ENCODE measurements at regions not wholly inside any gene's neighbourhood (a gene's known extent, or its start where the extent isn't known, plus 50 kb on each side); places are given as distances from the start of the nearest gene placed in this dataset.

DNA sequence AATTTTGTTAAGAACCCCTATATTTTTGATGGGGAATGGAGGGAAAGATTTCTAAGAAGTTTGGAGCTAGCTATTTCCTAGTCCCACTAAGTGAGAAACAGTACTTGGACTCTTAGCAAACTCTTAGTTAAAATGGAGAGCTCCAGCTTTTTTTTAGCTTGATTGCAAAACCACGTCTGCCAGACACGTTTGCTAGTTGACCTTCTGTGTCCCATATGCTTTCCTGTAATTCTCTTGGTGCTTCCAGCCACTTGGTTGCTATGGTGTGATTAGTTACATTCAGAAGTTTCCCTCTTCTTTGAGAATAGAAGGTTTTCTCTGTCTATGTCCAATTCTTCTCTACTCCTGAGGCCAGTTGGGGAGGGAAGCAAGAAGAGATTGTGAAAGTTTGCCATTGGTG lies 417.0 kb upstream of the TLE4 start (continued):
- TF ChIP-seq SP2 (IDR thresholded peaks at IDR 0.05; ENCODE audit: low read length), result no peak
- no peak for TF ChIP-seq CHD1 (IDR thresholded peaks at IDR 0.05; ENCODE audit: low read depth, low read length)
- no peak for TF ChIP-seq JUN (IDR thresholded peaks at IDR 0.05; ENCODE audit: low read depth, low read length)
- no peak for TF ChIP-seq RXRA (IDR thresholded peaks at IDR 0.05; ENCODE audit: insufficient read depth, low read depth, low read length)
- no peak for TF ChIP-seq HDAC2 (IDR thresholded peaks at IDR 0.05; ENCODE audit: borderline replicate concordance in 1 of 2, low read depth in 2 of 2, low read length in 2 of 2)
- no peak for TF ChIP-seq EZH2 (IDR thresholded peaks at IDR 0.05; ENCODE audit: low read depth, low read length, severe bottlenecking)
- TF ChIP-seq TBP (IDR thresholded peaks at IDR 0.05; ENCODE audit: low read depth, low read length), result no peak
- no peak for TF ChIP-seq TAF1 (IDR thresholded peaks at IDR 0.05; ENCODE audit: low read depth, low read length)
- TF ChIP-seq, protein P1, sequence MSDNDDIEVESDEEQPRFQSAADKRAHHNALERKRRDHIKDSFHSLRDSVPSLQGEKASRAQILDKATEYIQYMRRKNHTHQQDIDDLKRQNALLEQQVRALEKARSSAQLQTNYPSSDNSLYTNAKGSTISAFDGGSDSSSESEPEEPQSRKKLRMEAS (IDR thresholded peaks at IDR 0.05), result no peak
- TF ChIP-seq, protein P2, sequence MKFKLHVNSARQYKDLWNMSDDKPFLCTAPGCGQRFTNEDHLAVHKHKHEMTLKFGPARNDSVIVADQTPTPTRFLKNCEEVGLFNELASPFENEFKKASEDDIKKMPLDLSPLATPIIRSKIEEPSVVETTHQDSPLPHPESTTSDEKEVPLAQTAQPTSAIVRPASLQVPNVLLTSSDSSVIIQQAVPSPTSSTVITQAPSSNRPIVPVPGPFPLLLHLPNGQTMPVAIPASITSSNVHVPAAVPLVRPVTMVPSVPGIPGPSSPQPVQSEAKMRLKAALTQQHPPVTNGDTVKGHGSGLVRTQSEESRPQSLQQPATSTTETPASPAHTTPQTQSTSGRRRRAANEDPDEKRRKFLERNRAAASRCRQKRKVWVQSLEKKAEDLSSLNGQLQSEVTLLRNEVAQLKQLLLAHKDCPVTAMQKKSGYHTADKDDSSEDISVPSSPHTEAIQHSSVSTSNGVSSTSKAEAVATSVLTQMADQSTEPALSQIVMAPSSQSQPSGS (IDR thresholded peaks at IDR 0.05; ENCODE audit: low read length), result no peak
- no peak for TF ChIP-seq ASH2L (IDR thresholded peaks at IDR 0.05; ENCODE audit: low read length)
- TF ChIP-seq RBBP5 (IDR thresholded peaks at IDR 0.05; ENCODE audit: borderline replicate concordance, low read depth, low read length), result no peak
- TF ChIP-seq CREB1 (IDR thresholded peaks at IDR 0.05), result no peak
- no peak for TF ChIP-seq SUZ12 (IDR thresholded peaks at IDR 0.05; ENCODE audit: low read length)
- no peak for TF ChIP-seq POLR2AphosphoS5 (IDR thresholded peaks at IDR 0.05; ENCODE audit: low read depth, low read length)
- no peak for TF ChIP-seq RFX5 (IDR thresholded peaks at IDR 0.05; ENCODE audit: borderline replicate concordance, low read depth, low read length)
